Left lung (tissue), 4 donors: ENCODE measurements at regions not wholly inside any gene's neighbourhood (a gene's known extent, or its start where the extent isn't known, plus 50 kb on each side); places are given as distances from the start of the nearest gene placed in this dataset.
"Not testable (repeated sequence)": the region's sequence is repeated elsewhere in the genome, so short reads cannot be mapped to it uniquely, and the experiment has no call there.

Experiments used
- ATAC-seq: fragments of 200-7000 bp; cut with Tn5 transposase; one replicate; pipeline ENCODE4 v1.9.1; 2020; ENCODE audit warnings: moderate library complexity
- DNase-seq, 4 donors: peaks; one replicate each; pipeline ENCODE4 v3.0.0-alpha.2; 2013 to 2020
- H3K27ac ChIP-seq, 2 donors: fragments of 200-600 bp; sonication (generic) in 1 of 2; one replicate each; pipeline versions ENCODE4 v1.5.0 to v1.8.0; 2020 to 2021
- H3K27me3 ChIP-seq, 2 donors: fragments of 200-600 bp; sonication (generic) in 1 of 2; one replicate each; pipeline versions ENCODE4 v1.5.0 to v1.8.0; 2020 to 2021
- H3K36me3 ChIP-seq, 2 donors: fragments of 200-600 bp; sonication (generic) in 1 of 2; one replicate each; pipeline versions ENCODE4 v1.5.0 to v1.8.0; 2020 to 2021
- H3K4me1 ChIP-seq, 2 donors: fragments of 200-600 bp; one replicate each; pipeline ENCODE4 v1.8.0; 2021
- H3K4me3 ChIP-seq, 2 donors: fragments of 200-600 bp; sonication (generic) in 1 of 2; one replicate each; pipeline versions ENCODE4 v1.5.0 to v1.8.0; 2020 to 2021; ENCODE audit warnings: mild to moderate bottlenecking in 1 of 2
- H3K9me3 ChIP-seq, 2 donors: fragments of 200-600 bp; sonication (generic) in 1 of 2; one replicate each; pipeline versions ENCODE4 v1.5.0 to v1.8.0; 2020 to 2021
- intact Hi-C, 2 donors: fragments of 100-400 bp; cut with DNase I; formaldehyde crosslinking; loops; one replicate each; pipeline versions ENCODE4 v1.11.2 to v1.14.2; 2022
- TF ChIP-seq, protein P1 (sequence below), 2 donors: fragments of 200-600 bp; sonication (generic) in 1 of 2; IDR thresholded peaks; one replicate each; pipeline versions ENCODE4 v1.5.0 to v1.8.0; 2021; ENCODE audit warnings: antibody characterized with exemption in 2 of 2
- donor health status: DM: no; HTN: yes; CAD: no.
- donor health status: DM: no; HTN: no; CAD: no.

DNA sequence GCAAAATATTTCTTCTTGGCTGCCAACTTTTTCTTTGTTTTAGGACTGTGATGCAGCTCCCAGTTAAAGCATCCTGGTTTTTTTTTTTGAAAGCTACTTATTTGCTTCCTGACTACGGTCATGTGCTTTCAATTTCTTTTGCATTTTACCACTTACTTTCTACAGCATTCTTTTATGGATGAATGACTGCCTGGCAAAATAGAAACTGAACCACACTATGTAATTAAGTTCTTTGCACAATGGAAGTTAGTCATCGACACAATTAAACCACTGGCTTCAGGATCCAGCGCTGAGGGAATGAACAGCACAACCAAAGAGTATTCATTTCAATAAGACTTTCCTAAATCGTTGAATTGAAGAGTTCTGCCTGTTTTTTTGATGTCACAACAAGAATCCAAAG lies 82.2 kb upstream of the EPHA3 start:
- intact Hi-C loops: no loop called here
- Histone ChIP-seq H3K9me3 (no peaks in the 10 kb centered on the region), H3K4me3 (no peak overlapping the region), H3K27ac (no peak overlapping the region), H3K27me3 (no peaks in the 10 kb centered on the region), H3K36me3 (no peaks in the 10 kb centered on the region), H3K4me1 (no peaks in the 10 kb centered on the region)
- no peak for DNase-seq
- no peak for ATAC-seq
- TF ChIP-seq, protein P1, sequence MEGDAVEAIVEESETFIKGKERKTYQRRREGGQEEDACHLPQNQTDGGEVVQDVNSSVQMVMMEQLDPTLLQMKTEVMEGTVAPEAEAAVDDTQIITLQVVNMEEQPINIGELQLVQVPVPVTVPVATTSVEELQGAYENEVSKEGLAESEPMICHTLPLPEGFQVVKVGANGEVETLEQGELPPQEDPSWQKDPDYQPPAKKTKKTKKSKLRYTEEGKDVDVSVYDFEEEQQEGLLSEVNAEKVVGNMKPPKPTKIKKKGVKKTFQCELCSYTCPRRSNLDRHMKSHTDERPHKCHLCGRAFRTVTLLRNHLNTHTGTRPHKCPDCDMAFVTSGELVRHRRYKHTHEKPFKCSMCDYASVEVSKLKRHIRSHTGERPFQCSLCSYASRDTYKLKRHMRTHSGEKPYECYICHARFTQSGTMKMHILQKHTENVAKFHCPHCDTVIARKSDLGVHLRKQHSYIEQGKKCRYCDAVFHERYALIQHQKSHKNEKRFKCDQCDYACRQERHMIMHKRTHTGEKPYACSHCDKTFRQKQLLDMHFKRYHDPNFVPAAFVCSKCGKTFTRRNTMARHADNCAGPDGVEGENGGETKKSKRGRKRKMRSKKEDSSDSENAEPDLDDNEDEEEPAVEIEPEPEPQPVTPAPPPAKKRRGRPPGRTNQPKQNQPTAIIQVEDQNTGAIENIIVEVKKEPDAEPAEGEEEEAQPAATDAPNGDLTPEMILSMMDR (IDR thresholded peaks at IDR 0.05): no peak

DNA sequence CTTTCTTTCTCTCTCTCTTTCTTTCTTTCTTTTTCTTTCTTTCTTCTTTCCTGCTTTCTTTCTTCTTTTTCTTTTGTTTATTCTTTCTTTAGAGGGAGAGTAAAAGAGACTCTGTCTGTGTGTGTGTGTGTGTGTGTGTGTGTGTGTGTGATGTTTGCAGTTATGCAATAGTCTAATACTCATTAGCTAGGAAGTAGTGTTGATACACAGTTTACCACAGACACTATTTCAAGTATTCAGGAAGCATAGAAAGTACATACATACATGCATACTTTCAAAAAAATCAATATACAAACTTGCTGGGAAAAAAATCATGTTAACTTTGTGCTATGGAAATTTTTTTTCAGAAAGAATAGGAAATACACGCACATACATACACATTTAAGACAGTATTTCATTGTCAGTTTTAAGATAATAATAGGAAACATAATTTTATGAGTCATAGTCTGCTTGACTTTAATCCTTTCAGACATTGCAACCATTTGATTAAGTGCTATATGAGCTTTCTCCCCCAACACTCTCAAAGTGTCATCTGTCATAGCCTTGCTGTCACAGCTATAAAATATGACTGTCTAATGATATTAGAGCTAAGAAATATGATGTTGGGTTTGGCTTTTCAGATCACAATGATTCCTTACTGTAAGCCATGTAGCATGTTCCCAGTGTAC lies 74.9 kb upstream of the EPHA3 start:
- Histone ChIP-seq H3K27me3 (no peaks in the 10 kb centered on the region), H3K9me3 (peaks cover 0 to 3% of the 10 kb centered on the region in 2 donors), H3K4me1 (no peaks in the 10 kb centered on the region), H3K36me3 (no peaks in the 10 kb centered on the region), H3K27ac (no peak overlapping the region), H3K4me3 (no peak overlapping the region)
- peak in 1 of 4 donors; percentile 6 for DNase-seq
- ATAC-seq: peak; percentile 22
- intact Hi-C loops: no loop called here
- TF ChIP-seq, protein P1 (IDR thresholded peaks at IDR 0.05): no peak

DNA sequence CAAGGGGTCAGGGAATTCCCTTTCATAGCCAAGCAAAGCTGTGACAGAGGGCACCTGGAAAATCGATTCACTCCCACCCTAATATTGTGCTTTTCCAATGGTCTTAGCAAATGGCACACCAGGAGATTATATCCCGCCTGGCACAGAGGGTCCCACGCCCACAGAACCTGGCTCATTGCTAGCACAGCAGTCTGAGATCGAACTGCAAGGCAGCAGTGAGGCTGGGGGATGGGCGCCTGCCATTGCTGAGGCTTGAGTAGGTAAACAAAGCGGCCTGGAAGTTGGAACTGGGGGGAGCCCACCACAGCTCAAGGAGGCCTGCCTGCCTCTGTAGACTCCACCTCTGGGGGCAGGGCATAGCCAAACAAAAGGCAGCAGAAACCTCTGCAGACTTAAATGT lies 72.7 kb upstream of the EPHA3 start:
- H3K27me3 ChIP-seq, DNase-seq, ATAC-seq, H3K36me3 ChIP-seq, H3K9me3 ChIP-seq, H3K4me1 ChIP-seq, H3K4me3 ChIP-seq, H3K27ac ChIP-seq, intact Hi-C loops: not testable (repeated sequence)

DNA sequence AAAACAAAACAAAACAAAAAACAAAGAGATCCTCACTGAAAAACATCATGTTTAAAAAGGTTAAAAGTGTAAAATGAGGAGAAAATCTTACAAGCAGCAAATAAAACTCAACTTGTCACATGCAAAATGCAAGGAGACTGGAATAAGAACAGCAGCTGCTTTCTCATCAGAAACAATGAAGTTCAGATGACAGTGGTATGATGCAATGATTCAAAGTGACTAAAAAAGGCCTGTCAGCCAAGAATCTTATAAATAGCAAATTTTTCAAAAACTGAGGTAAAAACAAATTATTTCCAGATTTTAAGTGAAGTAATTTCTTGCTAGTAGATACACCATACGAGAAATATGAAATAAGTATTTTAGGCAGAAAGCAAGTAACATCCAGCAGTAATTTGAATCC lies 68.6 kb upstream of the EPHA3 start:
- intact Hi-C loops: no loop called here

DNA sequence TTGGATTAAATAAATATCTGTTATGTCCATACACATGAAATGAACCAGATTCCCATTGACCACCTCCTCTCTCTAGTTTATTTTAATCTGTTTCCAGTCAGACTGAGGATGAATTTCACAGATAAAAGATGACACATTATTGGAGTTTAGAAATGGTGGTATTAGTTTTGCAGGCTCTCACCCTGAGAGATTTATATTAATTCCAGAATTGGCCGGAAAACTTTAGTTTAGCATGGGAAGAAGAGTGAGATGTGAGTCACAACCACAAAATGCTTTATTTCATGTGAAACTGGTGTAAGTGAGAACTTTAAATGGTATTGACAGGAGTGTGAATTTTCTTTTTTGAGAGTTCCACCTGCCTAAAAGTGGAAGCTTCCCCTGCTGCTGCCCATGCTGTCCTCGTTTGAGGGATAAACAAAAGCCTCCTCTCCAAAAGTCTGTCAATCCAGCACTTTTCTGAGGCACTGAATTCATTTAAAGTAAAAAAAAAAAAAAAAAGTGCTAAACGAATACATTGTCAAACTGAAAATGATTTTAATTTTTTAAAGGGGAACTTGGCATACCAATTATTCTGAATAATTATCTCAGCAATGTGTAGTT lies 65.1 kb upstream of the EPHA3 start:
- TF ChIP-seq, protein P1 (IDR thresholded peaks at IDR 0.05): no peak
- no peak overlapping the region for H3K4me3 ChIP-seq
- intact Hi-C loops: no loop called here
- no peaks in the 10 kb centered on the region for H3K4me1 ChIP-seq
- H3K9me3 ChIP-seq: no peaks in the 10 kb centered on the region
- no peak for DNase-seq
- no peak for ATAC-seq
- no peak overlapping the region for H3K27ac ChIP-seq
- H3K27me3 ChIP-seq: no peaks in the 10 kb centered on the region
- H3K36me3 ChIP-seq: no peaks in the 10 kb centered on the region

More for the DNA sequence above, 68.6 kb upstream of the EPHA3 start:
- Histone ChIP-seq H3K4me3 (no peak overlapping the region), H3K27me3 (no peaks in the 10 kb centered on the region), H3K9me3 (peaks cover 0 to 3% of the 10 kb centered on the region in 2 donors), H3K36me3 (no peaks in the 10 kb centered on the region), H3K27ac (no peak overlapping the region), H3K4me1 (no peaks in the 10 kb centered on the region)
- ATAC-seq (no peak), DNase-seq (no peak)
- TF ChIP-seq, protein P1 (IDR thresholded peaks at IDR 0.05): no peak
